GM18861 (cell line): ENCODE measurements at regions not wholly inside any gene's neighbourhood (a gene's known extent, or its start where the extent isn't known, plus 50 kb on each side); places are given as distances from the start of the nearest gene placed in this dataset.

ENCODE experiments used
- ATAC-seq: cut with Tn5 transposase; IDR thresholded peaks from one replicate; pipeline ENCODE4 v1.9.1; 2021; ENCODE audit not compliant: unreplicated experiment

DNA sequence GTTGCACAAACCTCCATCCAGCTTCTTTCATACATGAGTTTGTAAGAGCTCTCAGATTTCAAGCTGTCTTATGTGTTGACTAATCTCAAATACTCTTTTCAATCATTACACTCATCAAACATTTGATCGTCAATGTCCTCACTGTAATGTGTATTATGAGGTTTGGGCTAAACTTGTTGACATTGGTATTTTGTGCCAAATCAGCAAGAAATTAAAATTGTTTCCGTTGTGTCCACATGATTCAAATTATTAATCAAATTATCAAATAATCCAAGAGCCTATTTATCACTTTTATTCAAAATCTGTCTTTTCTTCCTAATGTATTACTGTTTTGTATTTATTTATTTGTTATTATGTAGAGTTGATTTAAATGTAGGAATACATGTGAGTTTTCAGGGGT, 283.4 kb downstream of the GAS1 start:
- no peak for ATAC-seq

DNA sequence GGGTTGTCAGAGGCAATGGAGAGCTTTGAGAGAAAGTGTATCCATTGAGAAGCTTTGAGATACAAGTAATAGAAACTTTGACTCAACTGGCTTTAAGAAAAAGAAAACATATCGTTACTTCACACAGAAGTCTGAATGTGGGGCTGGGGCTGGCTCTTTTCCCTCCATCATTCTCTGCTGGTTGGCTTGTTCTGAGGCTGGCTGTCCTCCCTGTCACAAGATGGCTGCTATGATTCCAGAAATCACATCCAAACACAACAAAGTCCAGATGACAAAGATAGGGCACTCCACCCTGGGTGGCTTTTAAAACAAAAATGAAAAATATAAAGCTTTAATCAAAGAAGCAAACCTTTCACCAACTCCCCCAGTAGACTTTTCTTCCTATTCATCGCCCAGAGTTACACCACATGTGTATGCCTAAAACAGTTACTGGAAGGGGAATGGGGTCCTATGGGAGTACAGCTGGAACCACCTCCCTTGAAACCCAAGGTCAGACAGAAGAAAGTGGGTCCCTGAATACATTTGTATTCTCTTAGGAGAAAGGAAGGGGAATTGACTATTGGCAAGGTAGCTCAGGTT, 284.3 kb downstream of the GAS1 start:
- ATAC-seq, result no peak

DNA sequence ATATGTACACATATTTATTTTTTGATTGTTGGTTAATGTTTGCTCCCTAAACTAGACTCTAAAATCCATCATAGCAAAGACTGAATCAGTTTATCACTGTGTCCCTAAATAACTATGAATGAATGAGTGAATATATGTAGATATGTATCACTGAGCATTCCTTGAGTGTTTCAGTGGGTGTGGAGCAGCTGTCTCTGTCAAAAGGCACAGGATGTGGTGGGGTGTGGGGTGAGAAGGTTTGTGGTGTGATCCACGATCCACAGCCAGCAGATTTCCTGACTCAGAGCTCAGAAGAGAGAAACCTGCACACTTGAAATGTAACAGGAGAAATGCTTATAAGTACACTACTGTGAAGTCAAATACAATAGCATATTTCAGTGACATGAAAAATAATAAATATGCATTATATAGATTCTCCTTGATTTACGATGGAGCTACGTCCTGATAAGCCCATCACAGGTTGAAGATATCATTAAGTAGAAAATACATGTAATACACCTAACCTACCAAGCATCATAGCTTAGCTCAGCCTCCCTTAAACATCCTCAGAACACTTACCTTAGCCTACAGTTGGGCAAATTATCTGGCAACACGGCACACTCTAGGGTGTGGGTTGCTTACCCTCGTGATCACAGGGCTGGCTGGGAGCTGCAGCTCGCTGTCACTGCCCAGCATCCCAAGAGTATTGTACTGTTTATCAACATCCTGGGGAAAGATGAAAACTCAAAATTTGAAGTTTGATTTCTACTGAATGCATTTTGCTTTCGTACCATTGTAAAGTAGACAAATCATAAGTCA, 287.0 kb downstream of the GAS1 start:
- no peak for ATAC-seq

DNA sequence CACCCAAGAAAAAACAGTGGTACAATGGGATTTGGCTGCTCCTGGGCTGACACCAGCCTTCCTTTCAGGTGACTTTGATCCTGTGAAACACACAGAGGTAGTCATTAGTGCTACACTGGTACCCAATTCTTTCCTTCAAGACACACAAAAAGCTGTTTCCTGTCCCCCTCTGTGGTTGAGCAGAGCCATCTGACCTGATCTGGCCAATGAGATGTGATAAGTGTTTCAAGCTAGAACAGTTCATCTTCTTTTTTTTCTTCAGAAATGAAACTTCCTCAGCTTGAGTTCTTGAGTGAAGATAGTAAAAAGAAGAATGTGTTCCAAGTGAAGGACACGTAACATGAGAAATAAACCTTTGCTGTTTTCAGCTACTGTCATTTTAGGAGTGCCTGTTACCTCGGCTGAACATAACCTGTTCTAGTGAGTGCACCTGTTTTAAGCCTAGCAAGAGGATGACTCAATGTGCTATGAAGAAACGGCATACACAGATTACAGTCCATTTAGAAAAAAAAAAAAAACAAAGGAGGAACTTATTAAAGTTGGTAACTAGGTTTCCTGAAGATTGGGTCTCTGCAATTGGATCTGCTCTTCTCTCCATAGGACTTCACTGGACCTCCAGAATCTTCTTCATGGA, 287.8 kb downstream of the GAS1 start:
- ATAC-seq, result no peak

DNA sequence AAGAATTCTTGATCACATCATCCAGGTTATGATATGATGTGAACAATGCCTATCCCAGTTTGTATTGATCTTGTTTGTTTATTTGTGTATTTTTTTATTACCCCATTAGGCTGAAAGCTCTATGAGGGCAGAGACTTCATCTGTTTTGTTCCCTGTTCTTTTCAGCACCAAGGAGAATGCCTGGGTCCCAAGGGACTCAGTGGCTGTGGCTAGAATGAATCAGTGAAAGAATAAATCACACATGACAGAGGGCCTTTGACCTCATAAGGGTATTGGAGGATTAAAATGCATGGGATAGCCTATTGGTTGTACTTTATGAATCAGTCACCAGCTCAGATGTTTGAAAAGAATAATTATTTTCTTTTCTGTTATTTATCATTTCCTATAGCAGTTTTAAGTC, 292.2 kb downstream of the GAS1 start:
- no peak for ATAC-seq

DNA sequence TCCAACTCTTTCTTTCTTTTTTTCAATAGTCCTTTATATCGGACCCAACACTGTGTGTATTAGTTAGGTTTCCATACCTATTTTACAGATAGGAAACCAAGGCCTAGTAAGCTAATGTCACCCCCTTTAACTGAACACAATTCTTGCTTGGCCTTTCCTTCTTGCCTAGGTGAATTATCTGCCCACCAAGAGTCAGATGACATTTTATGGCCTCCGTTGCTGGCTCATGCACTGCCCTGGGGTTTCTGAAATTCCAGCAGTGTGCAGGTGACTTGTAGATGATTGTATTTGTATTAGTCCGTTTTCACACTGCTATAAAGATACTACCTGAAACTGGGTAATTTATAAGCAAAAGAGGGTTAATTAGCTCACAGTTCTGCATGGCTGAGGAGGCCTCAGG, 293.8 kb downstream of the GAS1 start:
- ATAC-seq, result no peak

DNA sequence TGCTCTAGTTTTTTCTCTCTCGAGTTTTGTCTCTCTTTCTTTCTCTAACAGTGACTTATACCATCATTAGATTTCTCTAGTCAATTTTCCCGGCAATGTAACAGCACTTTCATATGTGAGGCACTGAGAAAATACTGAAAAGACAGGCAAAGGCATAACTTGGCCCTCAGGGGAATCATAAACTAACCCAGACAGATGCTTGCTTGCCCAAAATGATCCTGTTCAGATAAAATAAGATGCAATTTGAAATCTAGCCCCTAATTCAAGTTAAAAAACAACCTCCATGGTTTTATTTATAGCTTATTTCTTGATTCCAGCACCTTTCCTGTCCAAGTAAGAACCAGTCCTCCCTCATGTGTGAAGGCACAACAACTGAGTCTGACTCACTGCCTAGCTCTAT, 294.6 kb downstream of the GAS1 start:
- no peak for ATAC-seq

DNA sequence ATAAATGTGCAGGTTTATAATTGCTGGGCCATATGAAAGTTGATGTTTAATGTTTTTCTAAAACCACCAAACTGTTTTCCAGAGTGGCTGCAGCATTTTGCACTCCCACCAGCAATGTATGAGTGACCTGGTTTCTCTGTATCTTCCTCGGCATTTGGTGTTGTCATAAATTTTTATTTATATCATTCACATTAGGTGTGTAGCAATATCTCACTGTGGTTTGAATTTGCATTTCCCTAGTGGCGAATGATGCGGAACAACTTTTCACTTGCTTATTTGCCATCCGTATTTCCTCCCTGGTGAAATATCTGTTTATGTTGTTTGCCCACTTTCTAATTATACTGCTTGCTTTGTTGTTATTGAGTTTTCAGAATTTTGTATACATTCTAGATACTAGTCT, 295.7 kb upstream of the TUT7 start:
- ATAC-seq, result no peak

DNA sequence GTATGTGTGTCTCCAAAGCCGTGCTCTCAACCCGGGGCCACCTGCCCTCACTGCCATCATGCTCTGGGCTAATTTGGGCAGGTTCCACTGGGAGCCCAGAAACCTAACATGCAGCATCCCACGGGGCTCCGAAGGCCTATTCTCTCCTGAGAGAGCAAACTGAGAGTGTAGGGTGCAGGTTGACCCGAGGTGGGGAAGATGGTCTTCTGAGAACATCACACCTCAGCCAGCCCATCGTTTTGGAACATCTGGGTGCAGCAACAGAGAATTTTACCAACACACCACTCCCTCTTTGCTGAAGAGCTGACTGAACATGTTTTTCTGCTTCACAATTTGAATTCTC, 294.6 kb upstream of the TUT7 start:
- ATAC-seq, result no peak

DNA sequence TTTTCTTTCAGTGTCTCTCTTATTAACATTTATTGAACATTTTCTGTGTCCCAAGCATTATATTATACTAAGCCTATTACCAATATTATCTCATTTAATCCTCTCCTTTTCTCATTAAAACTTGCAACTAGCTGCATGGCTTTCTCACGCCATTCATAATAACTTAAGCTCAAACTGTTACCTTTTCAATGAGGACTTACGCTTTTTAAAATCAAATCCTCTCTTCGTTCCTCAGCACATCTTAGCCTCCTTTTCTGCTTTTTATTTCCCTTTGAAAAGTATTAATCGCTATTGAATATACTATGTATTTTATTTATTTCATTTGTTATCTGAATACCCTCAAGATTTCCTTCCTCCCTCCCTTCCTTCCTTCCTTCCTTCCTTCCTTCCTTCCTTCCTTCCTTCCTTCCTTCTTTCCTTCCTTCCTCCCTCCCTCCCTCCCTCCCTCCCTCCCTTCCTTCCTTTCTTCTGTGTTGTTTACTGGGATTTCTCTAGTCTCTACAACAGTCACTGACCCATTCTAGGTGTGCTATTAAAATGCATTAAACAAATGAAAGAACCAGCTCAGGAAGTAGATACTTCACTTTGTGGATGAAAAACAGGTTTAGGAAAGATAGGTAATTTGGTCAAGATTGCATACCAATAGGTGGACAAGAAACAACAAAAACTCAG, 294.1 kb upstream of the TUT7 start:
- no peak for ATAC-seq

DNA sequence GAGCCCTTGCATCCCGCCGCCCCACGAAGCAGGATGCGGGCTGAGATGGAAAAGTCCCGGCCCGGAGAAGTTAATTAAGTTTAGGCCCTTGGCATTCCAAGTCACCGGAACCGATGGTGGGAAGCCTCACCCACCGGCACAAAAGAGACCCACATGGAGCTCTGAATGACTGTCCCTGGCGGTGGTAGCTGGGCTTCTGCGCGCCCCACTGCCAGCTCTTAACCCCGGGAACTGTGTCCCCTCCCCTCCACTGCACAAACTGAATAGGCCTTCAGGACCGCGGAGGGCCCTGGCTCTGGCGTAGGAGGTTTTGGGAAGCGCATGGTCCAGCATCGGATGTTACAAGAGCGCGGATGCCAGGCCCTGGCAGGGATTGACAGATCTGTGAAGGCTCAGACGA, 291.1 kb upstream of the TUT7 start:
- no peak for ATAC-seq

DNA sequence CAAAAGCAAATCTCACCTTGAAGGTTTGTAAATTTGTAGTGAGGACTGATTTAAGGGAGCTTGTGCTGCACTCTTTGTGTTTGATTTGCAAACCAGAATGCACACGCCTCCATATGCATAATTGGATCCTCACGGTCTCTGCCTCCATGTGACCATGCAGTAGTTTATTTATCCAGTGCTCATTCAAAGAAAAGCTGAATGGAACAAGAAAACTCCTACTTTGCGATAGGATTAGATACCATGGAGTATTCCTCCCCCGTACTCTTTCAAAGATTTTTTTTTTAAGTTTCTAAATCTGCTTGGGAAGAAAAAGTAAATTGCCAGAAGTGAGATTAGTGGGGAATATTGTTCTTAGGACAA, 290.4 kb upstream of the TUT7 start:
- ATAC-seq, result no peak

DNA sequence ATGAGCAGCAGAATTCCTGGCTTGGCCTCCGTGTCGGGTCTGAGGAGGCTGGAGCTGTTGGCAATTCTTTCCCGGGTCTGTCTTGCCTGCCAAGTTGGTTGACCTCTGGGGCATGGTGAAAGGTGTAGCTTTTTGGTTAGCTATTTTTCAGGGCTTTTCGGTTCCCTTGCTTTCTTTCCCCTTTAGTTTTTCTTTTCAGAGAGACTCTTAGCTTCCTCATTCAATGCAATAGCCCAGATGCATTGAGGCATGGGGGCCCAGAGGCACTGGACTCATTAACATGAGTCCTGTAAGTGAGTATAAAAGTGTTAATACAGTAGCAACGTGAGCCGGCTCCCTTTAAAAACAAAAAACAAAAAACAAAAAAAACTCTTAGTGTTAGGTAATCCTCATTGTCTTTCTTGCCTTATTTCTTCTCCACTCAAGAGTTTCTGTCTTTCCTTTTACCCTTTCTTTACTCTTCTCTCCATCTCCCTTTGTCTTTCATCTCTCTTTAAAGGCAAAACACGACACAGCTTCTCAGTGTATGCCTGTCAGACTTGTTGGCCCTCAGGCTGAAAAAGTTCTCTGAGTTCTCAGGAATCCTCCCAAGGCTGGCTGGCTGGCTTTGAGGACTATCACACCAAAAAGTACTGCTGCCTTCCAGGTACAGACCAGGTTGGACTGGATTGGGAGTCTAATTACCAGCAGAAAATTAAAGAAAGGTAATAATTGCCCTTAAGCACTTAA, 289.9 kb upstream of the TUT7 start:
- ATAC-seq, result no peak

DNA sequence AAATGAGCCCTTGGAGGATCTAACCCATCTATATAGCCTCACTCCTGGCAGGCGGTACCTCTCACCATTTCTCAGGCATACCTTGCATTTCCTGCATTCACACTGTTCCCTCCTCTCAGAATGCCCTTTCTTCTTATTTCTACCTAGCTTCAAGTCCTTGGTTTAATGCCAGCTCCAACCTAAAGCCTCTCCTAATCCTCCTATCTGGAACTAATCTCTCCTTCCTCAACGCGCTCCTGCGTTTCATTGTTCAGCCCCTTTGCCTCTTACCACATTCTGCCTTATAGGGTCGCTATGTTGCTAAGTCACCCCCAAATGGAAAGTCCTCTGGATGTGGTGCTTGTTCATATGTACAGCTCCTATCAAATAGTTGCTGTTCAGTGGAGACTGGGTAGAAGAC, 288.5 kb upstream of the TUT7 start:
- no peak for ATAC-seq

DNA sequence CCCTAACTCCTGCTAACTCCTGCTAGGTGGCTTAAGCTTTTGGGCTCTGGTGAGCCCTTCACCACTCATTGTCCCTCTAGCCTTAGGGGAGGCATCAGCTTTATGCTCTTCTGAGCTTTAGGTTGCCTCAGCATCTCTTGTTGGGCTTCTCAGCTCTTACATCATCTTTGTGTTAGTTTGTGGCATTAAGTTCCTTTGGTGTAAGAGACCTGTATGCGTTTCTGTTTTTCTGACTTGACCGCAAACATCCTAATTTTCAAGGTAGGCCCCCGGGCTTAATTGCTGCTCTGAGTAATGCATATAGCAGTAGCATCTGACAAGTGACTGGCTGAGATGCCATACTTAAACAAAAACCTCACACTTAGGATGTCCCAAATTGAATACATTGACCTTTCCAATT, 287.8 kb upstream of the TUT7 start:
- no peak for ATAC-seq

DNA sequence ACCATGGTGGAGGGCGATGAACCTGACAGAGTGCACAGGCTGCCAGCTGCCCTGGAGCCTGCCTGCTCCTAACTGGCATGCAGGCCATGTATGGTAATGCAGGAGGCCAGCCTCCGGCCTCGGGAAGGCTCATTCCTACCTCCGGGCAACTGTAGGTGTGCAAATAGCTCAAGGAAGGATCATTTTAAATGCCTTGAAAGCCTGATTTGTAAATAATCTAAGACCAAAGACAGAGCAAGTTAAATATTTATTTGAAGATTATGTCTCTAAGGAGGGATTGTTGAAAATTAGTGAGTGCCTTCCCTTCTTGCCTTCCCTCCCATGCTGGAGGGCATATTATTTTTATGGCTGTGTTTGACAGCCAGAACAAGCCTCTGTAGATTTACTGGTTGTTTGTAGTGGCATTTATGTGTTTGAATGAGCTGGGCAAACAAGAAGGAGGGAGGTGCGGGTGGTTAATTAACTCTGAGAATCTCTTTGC, 285.7 kb upstream of the TUT7 start:
- ATAC-seq, result no peak

DNA sequence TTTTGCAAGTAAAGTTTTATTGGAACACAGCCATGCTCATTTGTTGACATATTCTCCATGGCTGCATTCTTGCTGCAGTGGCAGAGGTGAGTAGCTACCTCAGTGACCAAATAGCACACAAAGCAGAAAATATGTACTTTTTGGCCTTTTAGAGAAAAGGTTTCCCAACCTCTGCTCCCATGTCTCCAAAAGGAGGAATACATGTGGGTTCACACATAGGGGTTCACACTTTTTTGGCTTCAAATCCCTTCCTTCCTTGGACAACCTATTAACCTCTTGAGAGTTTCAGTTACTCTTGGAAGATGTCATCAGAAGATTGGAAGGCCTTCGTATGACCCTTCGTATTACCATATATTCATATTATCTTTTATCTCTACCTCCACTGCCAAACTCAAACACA, 285.1 kb upstream of the TUT7 start:
- ATAC-seq, result no peak

DNA sequence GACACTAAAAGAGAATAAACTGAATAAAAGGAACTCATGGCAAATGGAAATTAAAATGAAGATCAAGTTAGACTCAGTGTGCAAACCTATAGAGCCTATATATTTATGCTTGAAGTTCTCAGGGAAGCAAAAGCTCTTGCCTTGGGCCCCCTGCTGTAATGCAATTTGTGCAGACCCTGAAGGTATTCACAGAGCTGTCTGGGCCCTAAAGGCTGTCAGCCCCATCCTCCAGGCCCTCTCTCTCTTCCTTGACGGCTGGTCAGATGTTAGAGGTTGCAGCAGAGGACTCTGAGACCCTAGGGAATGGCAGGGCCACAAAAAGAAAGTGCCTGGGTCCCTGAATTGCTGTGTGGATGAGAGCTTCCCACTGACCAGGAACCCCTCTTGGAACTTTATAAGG, 283.9 kb upstream of the TUT7 start:
- ATAC-seq, result no peak

DNA sequence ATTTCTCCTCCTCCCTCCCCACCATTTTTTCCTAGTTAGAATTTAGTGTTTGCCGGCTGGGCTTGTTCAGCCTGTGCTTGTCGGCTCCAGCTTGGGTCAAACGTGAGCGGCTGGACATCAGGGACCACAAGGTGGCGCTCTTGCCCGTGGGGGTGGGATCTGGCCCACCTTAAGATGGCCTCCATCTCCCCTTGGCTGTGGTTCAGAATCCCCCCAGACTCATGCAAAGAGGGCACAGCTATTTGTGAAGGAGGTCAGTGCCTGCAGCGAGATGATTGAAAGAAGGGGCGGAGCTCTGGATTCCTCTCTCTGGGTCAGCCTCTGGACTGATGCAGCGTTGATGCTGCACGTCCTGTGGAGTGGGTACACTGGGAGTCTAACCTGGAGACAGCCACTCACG, 283.3 kb upstream of the TUT7 start:
- ATAC-seq, result no peak

DNA sequence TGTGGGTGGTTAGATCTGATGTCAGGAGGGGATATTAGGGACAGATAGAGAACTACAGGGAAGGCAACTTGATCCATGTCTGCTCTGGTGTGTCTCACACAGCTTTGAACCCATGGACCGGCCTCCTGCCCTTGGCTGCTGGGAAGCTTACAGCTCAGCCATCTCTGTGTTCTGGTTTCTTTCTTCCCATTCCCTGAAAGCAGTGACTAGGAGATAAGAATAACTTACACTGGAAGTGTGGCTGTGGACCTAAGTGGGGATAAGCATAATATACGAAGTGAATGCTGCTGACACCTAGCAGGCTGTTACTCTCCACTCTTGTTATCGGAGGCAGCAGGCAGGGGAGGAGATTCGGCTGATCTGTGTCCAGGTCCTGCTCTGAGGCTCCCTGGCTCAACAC, 282.3 kb upstream of the TUT7 start:
- ATAC-seq, result no peak

DNA sequence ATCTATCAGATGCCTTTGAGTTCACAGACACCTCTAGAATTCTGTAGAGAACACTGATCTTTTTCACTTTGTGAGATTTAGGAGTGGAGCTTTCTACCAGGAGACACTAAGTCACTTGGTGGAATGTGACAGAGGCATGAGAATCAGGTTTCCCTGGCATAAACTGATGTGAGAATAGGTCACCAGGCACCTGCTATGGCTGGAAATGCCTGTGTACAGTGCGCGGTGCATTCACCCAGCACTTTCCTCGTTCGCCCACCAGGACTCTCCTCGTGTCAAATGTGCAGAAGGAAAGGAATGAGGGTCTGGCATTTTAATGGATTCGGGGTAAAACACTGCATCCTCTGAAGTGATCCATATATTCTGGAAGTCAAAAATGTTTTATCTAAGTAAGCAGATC, 281.8 kb upstream of the TUT7 start:
- no peak for ATAC-seq
